ENCODE measurements at regions not wholly inside any gene's neighbourhood (a gene's known extent, or its start where the extent isn't known, plus 50 kb on each side); places are given as distances from the start of the nearest gene placed in this dataset.

GRCh38 chr6:93785694-93786030, 366.3 kb upstream of the EPHA7 start:
- DNase-seq (ENCODE audit: low read depth): no peak

GRCh38 chr6:93784794-93785693, 365.7 kb upstream of the EPHA7 start:
- DNase-seq (ENCODE audit: low read depth): peak; percentile 74

DNA sequence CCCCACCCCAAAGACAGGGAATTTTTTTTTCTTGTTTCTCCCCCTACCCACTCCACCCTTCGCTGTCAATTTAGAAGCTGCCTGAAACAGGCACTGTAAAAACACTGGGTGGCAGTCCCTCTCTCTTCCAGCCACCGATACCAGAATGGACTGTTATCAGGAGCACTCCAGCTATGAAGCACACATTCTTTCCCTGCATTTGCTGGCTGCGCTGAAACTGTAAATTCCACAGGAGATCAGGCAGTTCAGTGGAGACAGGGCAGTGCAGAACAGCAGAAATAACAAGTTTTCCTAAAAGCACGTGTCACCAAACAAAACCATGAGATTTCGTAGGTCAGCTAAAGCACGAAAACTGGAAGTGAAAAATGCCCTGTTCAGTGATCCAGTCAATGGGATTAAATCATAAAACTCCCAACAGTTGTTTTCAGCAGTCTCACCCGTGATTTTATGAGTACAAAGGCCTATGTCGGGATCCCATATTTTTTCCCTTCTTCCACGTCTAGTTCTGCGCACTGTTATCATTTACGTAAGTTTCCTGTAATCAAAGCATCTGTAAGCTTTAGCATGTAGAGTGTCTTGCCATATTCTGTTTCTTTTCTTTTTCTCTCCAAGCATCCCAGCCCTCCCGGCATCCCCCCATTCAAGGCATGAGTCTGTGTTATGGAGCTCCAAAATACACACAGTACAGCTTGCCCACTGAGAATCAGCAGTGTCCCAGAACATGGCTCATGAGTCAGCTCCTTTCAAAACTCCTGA, 359.9 kb upstream of the EPHA7 start:
- no peak for DNase-seq (ENCODE audit: low read depth)

GRCh38 chr6:93759190-93759589, 339.8 kb upstream of the EPHA7 start:
- no peak for DNase-seq (ENCODE audit: low read depth)

GRCh38 chr6:93751969-93752368, 332.6 kb upstream of the EPHA7 start:
- no peak for DNase-seq (ENCODE audit: low read depth)

- DNase-seq (ENCODE audit: low read depth): no peak
Measured at GRCh38 chr6:93749930-93750329, 330.6 kb upstream of the EPHA7 start.

DNA sequence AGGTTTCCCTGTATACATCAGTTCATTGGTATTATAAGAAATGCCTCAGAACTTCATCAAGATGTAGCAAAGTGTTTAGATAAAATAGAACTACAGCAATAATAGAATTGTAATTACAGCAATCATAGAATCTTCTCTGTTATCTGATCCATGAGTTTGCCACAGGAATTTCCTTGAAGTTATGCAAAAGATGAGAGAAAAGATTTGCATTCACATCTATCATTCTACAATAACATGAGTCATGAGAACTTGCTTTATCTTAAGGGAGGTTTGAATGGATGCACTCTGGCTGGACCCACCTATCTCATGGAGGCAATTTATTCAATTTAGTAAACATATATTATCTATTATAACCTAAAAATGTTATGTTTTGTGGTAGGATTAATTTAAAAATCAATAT, 329.8 kb upstream of the EPHA7 start:
- DNase-seq (ENCODE audit: low read depth): no peak

GRCh38 chr6:93746892-93747291, 327.5 kb upstream of the EPHA7 start:
- no peak for DNase-seq (ENCODE audit: low read depth)

DNA sequence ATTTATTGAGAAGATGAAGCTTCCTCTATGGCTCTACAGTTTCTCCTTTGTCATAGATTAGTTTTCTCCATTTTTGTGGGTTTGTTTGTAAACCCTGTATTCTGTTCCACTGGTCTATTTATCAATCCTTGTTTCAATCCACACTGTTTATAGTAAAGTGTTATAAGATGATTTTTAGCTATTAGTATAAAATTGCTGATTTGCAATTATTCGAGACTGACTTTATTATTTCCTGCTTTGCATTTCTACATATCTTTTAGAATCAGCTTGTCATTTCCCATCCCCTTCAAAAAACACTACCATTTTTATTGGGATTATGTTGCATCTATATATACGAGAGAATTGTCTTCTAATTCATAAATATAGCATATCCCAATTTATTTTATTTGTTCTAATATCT, 325.9 kb upstream of the EPHA7 start:
- no peak for DNase-seq (ENCODE audit: low read depth)

- DNase-seq (ENCODE audit: low read depth): no peak
Measured at GRCh38 chr6:93735099-93735498, 315.7 kb upstream of the EPHA7 start.

DNA sequence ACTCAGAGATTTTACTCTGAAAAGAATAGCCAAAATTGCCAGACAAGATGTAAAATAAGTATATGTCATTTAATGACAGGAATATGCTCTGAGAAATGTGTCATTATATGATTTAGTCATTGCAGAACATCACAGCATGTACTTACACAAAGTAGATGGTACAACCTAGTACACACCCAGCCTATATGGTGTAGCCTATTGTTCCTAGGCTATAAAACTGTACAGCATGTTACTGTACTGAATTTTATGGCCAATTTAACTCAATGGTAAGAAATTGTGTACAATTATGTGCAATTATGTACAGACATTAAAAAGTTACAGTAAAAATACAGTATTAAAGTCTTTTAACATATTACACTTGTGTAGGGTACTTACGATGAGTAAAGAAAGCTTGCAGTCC, 311.9 kb upstream of the EPHA7 start:
- DNase-seq (ENCODE audit: low read depth): no peak

- no peak for DNase-seq (ENCODE audit: low read depth)
Measured at GRCh38 chr6:93728150-93728549, 308.8 kb upstream of the EPHA7 start.

GRCh38 chr6:93727447-93727846, 308.1 kb upstream of the EPHA7 start:
- DNase-seq (ENCODE audit: low read depth): no peak

GRCh38 chr6:93721386-93722048, 302.2 kb upstream of the EPHA7 start:
- no peak for DNase-seq (ENCODE audit: low read depth)

GRCh38 chr6:93713974-93714373, 294.6 kb upstream of the EPHA7 start:
- no peak for DNase-seq (ENCODE audit: low read depth)

DNA sequence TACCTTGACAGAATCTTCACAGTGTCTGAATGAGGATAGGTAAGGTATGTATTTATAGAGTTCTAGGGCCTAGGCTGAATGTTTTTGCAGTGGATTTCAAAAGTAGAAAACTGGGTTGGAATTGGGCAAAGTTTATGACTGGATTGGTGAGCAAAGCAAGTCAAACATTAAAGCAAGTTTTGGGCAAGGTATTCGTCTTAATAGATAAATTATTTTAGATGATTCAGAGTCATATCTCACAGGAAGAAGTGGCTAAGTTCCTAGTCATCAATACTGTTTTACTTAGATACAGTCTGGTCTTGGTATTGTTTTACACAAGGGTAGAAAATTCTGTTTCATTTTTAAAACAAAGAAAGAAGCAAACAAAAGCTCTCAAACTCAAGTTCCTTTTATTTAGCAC, 284.1 kb upstream of the EPHA7 start:
- no peak for DNase-seq (ENCODE audit: low read depth)

GRCh38 chr6:93701526-93701925, 282.2 kb upstream of the EPHA7 start:
- no peak for DNase-seq (ENCODE audit: low read depth)

DNA sequence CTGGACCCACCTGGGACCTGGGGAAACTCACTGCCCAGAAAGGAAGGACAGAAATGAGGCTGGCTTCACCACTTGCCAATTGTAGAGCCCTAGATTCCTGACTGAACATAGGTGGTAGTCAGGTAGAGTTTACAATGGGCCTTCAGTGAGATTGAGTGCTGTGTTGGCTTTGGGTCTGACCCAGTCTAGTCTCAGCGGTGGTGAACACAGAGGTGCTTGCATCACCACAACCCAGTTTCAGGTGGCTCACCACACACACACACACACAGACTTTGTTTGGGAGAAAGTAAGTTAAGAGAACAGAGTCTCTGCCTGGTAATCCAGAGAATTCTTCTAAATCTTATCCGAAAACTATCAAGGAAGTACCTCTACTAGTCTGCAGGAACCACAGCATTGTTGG, 266.1 kb upstream of the EPHA7 start:
- no peak for DNase-seq (ENCODE audit: low read depth)

DNA sequence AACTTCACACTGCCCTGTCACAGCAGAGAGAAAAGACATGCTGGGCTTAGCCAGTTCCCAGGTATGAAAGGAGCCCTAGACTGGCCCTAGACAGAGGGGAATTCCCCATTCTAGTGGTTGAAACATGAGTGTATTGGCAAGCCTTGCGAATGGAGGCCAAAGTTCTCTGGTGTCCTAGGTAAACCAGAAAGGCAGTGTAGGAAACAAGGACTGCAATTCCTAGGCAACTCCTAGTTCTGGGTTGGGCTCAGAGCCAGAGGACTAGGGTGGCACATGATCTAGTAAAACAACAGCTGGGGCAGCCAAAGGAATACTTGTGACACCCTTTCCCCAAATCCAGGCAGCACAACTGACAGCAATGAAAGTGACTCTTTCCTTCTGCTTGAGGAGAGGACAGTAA, 265.0 kb upstream of the EPHA7 start:
- no peak for DNase-seq (ENCODE audit: low read depth)

DNA sequence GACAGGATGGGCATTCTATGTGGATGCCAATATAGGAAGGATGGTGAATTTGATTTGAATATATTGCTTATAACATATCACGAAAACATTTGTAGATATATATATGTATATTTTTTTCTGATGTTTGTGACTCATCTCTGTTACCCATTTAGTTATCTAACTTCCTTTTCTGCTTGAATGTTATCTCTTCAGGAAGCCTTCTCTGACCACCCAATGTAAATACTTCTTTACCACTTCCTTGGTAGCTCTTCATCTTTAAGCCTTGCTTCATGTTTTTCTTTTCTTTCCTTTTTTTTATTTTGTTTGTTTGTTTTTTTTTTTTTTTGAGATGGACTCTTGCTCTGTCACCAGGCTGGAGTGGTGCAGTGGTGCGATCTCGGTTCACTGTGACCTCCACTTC, 260.5 kb upstream of the EPHA7 start:
- DNase-seq (ENCODE audit: low read depth): no peak

DNA sequence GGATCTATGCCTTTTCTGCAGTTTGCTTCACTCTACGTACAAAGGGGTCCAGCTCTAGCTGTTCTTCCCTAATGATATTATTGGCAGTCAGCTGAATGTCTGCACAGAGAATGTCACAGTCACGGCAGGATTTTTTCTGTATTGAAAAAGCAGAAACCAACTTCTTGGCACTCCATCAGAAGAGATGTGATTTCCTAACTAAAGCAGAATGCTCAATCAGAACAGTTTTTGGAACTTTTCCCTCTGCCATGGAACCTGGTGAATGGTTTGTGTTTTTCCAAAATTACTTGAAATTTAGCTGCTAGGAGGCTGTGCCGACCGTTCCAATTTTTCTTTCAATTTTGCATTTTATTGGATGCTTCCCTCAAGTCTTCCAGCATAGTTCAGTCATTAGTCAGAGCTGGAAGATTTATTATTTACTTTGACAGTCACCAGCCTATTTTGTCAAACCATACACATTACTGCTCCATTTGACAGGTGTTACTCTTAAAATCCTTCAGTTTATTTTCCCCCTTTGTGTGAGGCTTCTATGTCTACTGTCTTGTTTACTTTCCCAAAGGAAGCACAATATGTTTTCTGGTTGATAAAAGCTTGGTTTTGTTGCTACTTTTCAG, 259.6 kb upstream of the EPHA7 start:
- no peak for DNase-seq (ENCODE audit: low read depth)

- DNase-seq (ENCODE audit: low read depth): peak; percentile 36
Measured at GRCh38 chr6:93677264-93677965, 258.1 kb upstream of the EPHA7 start.
